RWPE2 (cell line): ENCODE measurements at regions not wholly inside any gene's neighbourhood (a gene's known extent, or its start where the extent isn't known, plus 50 kb on each side); places are given as distances from the start of the nearest gene placed in this dataset.
"Not testable (repeated sequence)": the region's sequence is repeated elsewhere in the genome, so short reads cannot be mapped to it uniquely, and the experiment has no call there.

ENCODE experiments used
- ATAC-seq: fragments of 200-7000 bp; cut with Tn5 transposase; 3 replicates; pipeline ENCODE4 v1.9.1; 2021; ENCODE audit warnings: low read depth
- DNase-seq: peaks from one replicate; pipeline ENCODE4 v3.0.0-alpha.2; 2020; ENCODE audit warnings: low spot score
- H3K27ac ChIP-seq: fragments of 450-650 bp; 2 replicates; pipeline ENCODE4 v1.5.1; 2017; ENCODE audit warnings: mild to moderate bottlenecking; ENCODE audit not compliant: poor library complexity, severe bottlenecking
- H3K27me3 ChIP-seq: fragments of 250-450 bp; sonication (Bioruptor Pico); 2 replicates; pipeline ENCODE4 v1.5.1; 2021; ENCODE audit warnings: mild to moderate bottlenecking, moderate library complexity; ENCODE audit not compliant: insufficient read depth, poor library complexity, severe bottlenecking
- H3K36me3 ChIP-seq: fragments of 250-450 bp; sonication (Bioruptor Pico); 2 replicates; pipeline ENCODE4 v1.5.1; 2020; ENCODE audit warnings: low read depth, mild to moderate bottlenecking, moderate library complexity
- H3K4me1 ChIP-seq: fragments of 250-450 bp; sonication (Bioruptor Pico); 2 replicates; pipeline ENCODE4 v1.5.1; 2021; ENCODE audit warnings: mild to moderate bottlenecking, moderate library complexity; ENCODE audit not compliant: insufficient read depth, poor library complexity, severe bottlenecking
- H3K4me3 ChIP-seq: fragments of 250-450 bp; sonication (Bioruptor Pico); 2 replicates; pipeline ENCODE4 v1.5.1; 2021; ENCODE audit warnings: mild to moderate bottlenecking, moderate library complexity; ENCODE audit not compliant: severe bottlenecking
- H3K9me3 ChIP-seq: fragments of 250-450 bp; sonication (Bioruptor Pico); 2 replicates; pipeline ENCODE4 v1.5.1; 2021; ENCODE audit warnings: mild to moderate bottlenecking, moderate library complexity; ENCODE audit not compliant: severe bottlenecking
- TF ChIP-seq, protein P1 (sequence below): fragments of 450-650 bp; IDR thresholded peaks from one replicate; pipeline ENCODE4 v1.5.1; 2017; ENCODE audit warnings: mild to moderate bottlenecking, moderate library complexity; ENCODE audit not compliant: poor library complexity, severe bottlenecking

GRCh38 chr12:33945438-33945784 lies 76.9 kb upstream of the ALG10 start:
- H3K36me3 ChIP-seq, result no peaks in the 10 kb centered on the region
- DNase-seq (no peak), ATAC-seq (no peak)
- H3K4me3 ChIP-seq, result no peak overlapping the region
- H3K27me3 ChIP-seq, result no peaks in the 10 kb centered on the region
- no peak overlapping the region for H3K27ac ChIP-seq
- H3K9me3 ChIP-seq, result no peaks in the 10 kb centered on the region
- TF ChIP-seq, protein P1, sequence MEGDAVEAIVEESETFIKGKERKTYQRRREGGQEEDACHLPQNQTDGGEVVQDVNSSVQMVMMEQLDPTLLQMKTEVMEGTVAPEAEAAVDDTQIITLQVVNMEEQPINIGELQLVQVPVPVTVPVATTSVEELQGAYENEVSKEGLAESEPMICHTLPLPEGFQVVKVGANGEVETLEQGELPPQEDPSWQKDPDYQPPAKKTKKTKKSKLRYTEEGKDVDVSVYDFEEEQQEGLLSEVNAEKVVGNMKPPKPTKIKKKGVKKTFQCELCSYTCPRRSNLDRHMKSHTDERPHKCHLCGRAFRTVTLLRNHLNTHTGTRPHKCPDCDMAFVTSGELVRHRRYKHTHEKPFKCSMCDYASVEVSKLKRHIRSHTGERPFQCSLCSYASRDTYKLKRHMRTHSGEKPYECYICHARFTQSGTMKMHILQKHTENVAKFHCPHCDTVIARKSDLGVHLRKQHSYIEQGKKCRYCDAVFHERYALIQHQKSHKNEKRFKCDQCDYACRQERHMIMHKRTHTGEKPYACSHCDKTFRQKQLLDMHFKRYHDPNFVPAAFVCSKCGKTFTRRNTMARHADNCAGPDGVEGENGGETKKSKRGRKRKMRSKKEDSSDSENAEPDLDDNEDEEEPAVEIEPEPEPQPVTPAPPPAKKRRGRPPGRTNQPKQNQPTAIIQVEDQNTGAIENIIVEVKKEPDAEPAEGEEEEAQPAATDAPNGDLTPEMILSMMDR, result no peak
- H3K4me1 ChIP-seq, result peaks cover 4% of the 10 kb centered on the region

- peaks cover 11% of the 10 kb centered on the region for H3K4me1 ChIP-seq
- not testable (repeated sequence) for H3K36me3 ChIP-seq, DNase-seq, H3K27ac ChIP-seq, H3K9me3 ChIP-seq, H3K27me3 ChIP-seq, H3K4me3 ChIP-seq, ATAC-seq
Measured at GRCh38 chr12:33966219-33966618, 56.1 kb upstream of the ALG10 start.

GRCh38 chr12:33967760-33968159 lies 54.5 kb upstream of the ALG10 start:
- Histone ChIP-seq H3K27ac (peak overlapping the region; percentile 26), H3K9me3 (no peaks in the 10 kb centered on the region), H3K4me3 (no peak overlapping the region), H3K36me3 (no peaks in the 10 kb centered on the region), H3K4me1 (peaks cover 11% of the 10 kb centered on the region), H3K27me3 (no peaks in the 10 kb centered on the region)
- DNase-seq (no peak), ATAC-seq (peak; percentile 83)
- TF ChIP-seq, protein P1, result no peak
